HCT116 (cell line): ENCODE measurements at regions not wholly inside any gene's neighbourhood (a gene's known extent, or its start where the extent isn't known, plus 50 kb on each side); places are given as distances from the start of the nearest gene placed in this dataset.

ENCODE experiments used
- ATAC-seq: fragments of 200-7000 bp; cut with Tn5 transposase; 2 replicates; pipeline ENCODE4 v1.9.1; 2020; ENCODE audit warnings: mild to moderate bottlenecking, moderate library complexity
- BruUV-seq: library from RNA; stranded (reverse); fragments of 400-500 nt; replicated peaks from 2 replicates; lab custom pipeline; 2021; lab: Mats Ljungman, UMichigan
- CTCF ChIA-PET: fragments of 300-600 bp; sonication (Branson Sonifier 250); formaldehyde crosslinking; loops from one replicate; lab custom pipeline; 2021; ENCODE audit warnings: antibody characterized with exemption; lab: Charles Lee
- POLR2A ChIA-PET: fragments of 300-600, 350-600 bp; sonication (Branson Sonifier 250); formaldehyde crosslinking; loops from one replicate; lab custom pipeline; 2021; ENCODE audit warnings: antibody characterized with exemption; lab: Charles Lee
- RAD21 ChIA-PET, 2 experiments: fragments of 300-600 bp; sonication (Branson Sonifier 250); formaldehyde crosslinking; loops; one replicate each; lab custom pipeline; 2023; ENCODE audit warnings: low total read pairs in 2 of 2; ENCODE audit not compliant: uncharacterized antibody in 2 of 2, unreplicated experiment in 2 of 2, low non-redundant PET in 1 of 2; lab: Charles Lee
- DNase-seq: peaks from one replicate; pipeline ENCODE4 v3.0.0-alpha.2; 2010; ENCODE audit warnings: low read depth, low spot score
- H2AFZ ChIP-seq: fragments of 200-600 bp; shearing (Covaris generic), sonication (generic); 2 replicates; pipeline ENCODE4 v1.6.1; 2017; ENCODE audit warnings: low read depth, mixed run types, mixed read lengths, antibody characterized with exemption, low read length; ENCODE audit not compliant: poor library complexity, severe bottlenecking
- H3K27ac ChIP-seq: 2 replicates; pipeline ENCODE4 v1.5.1; 2012; ENCODE audit warnings: low read depth, low read length
- H3K27me3 ChIP-seq: fragments of 200-600 bp; sonication (generic); 2 replicates; pipeline ENCODE4 v1.6.1; 2016; ENCODE audit warnings: mixed run types, low read length, mixed read lengths; ENCODE audit not compliant: insufficient read depth
- H3K36me3 ChIP-seq, 2 experiments: fragments of 200-500 bp in 1 of 2; fragments of 200-600 bp in 1 of 2; sonication (Bioruptor generic) in 1 of 2; sonication (generic) in 1 of 2; 2 replicates each; pipeline versions ENCODE4 v1.5.1 to v1.6.1; 2014 to 2016; ENCODE audit warnings: low read length in 2 of 2, inconsistent platforms in 1 of 2, mixed read lengths in 1 of 2, mixed run types in 1 of 2; ENCODE audit not compliant: insufficient read depth in 2 of 2, control insufficient read depth in 1 of 2
- H3K4me1 ChIP-seq, 2 experiments: fragments of 200-600 bp in 1 of 2; sonication (generic) in 1 of 2; 2 replicates each; pipeline versions ENCODE4 v1.5.1 to v1.6.1; 2012 to 2017; ENCODE audit warnings: low read length in 2 of 2, inconsistent platforms in 1 of 2, mild to moderate bottlenecking in 1 of 2, mixed read lengths in 1 of 2, mixed run types in 1 of 2, moderate library complexity in 1 of 2; ENCODE audit not compliant: insufficient read depth in 2 of 2, control insufficient read depth in 1 of 2
- H3K4me2 ChIP-seq: fragments of 200-600 bp; sonication (generic); 2 replicates; pipeline ENCODE4 v1.6.1; 2017; ENCODE audit warnings: mixed run types, low read length, mixed read lengths
- H3K4me3 ChIP-seq, 2 experiments: fragments of 200-600 bp in 1 of 2; sonication (generic) in 1 of 2; replicated peaks in 1 of 2; 2 replicates each; pipeline ENCODE4 v1.5.1; 2011 to 2016; ENCODE audit warnings: low read length in 2 of 2, control low read depth in 1 of 2, low read depth in 1 of 2, mild to moderate bottlenecking in 1 of 2, mixed read lengths in 1 of 2, mixed run types in 1 of 2
- H3K79me2 ChIP-seq: fragments of 200-600 bp; sonication (generic); 2 replicates; pipeline ENCODE4 v1.6.1; 2017; ENCODE audit warnings: mild to moderate bottlenecking, mixed run types, low read length, moderate library complexity, mixed read lengths; ENCODE audit not compliant: insufficient read depth
- H3K9ac ChIP-seq: fragments of 200-600 bp; sonication (generic); 2 replicates; pipeline ENCODE4 v1.6.1; 2016; ENCODE audit warnings: low read length, mixed read lengths
- H3K9me2 ChIP-seq: fragments of 200-600 bp; sonication (generic), shearing (Covaris generic); 2 replicates; pipeline ENCODE4 v1.6.1; 2017; ENCODE audit warnings: mixed run types, mild to moderate bottlenecking, moderate library complexity; ENCODE audit not compliant: insufficient read depth
- H3K9me3 ChIP-seq, 2 experiments: fragments of 200-500 bp in 1 of 2; fragments of 200-600 bp in 1 of 2; sonication (Bioruptor generic) in 1 of 2; sonication (generic) in 1 of 2; 2 replicates each; pipeline ENCODE4 v1.6.1; 2014 to 2017; ENCODE audit warnings: low read length in 2 of 2, mixed read lengths in 2 of 2, inconsistent platforms in 1 of 2, low read depth in 1 of 2, mild to moderate bottlenecking in 1 of 2, mixed run types in 1 of 2, moderate library complexity in 1 of 2; ENCODE audit not compliant: control insufficient read depth in 1 of 2, insufficient read depth in 1 of 2
- H4K20me1 ChIP-seq: fragments of 200-600 bp; sonication (generic), shearing (Covaris generic); 2 replicates; pipeline ENCODE4 v1.6.1; 2017; ENCODE audit warnings: mixed run types, mild to moderate bottlenecking, moderate library complexity; ENCODE audit not compliant: insufficient read depth
- EGR1 ChIP-seq: IDR thresholded peaks from 2 replicates; pipeline ENCODE4 v1.6.1; 2012; ENCODE audit warnings: low read depth
- ELF1 ChIP-seq: IDR thresholded peaks from 2 replicates; pipeline ENCODE4 v1.6.1; 2012; ENCODE audit warnings: low read depth, borderline replicate concordance
- POLR2A ChIP-seq: IDR thresholded peaks from 2 replicates; pipeline ENCODE4 v1.7.0; 2011; ENCODE audit warnings: borderline replicate concordance; ENCODE audit not compliant: insufficient read depth, insufficient read length; ENCODE audit errors: extremely low read depth
- POLR2AphosphoS5 ChIP-seq: IDR thresholded peaks from 2 replicates; pipeline ENCODE4 v1.6.1; 2011; ENCODE audit warnings: mild to moderate bottlenecking, low read depth, low read length, moderate library complexity
- RAD21 ChIP-seq: IDR thresholded peaks from 2 replicates; pipeline ENCODE4 v1.6.1; 2012; ENCODE audit warnings: low read depth, mild to moderate bottlenecking
- SIN3A ChIP-seq: IDR thresholded peaks from 2 replicates; pipeline ENCODE4 v1.6.1; 2012; ENCODE audit warnings: low read depth
- SRF ChIP-seq: IDR thresholded peaks from 2 replicates; pipeline ENCODE4 v1.6.1; 2012; ENCODE audit warnings: low read depth
- TCF7L2 ChIP-seq: IDR thresholded peaks from 2 replicates; pipeline ENCODE4 v1.7.0; 2011; ENCODE audit warnings: borderline replicate concordance, inconsistent platforms; ENCODE audit not compliant: insufficient read depth, insufficient read length; ENCODE audit errors: extremely low read depth
- YY1 ChIP-seq: IDR thresholded peaks from 2 replicates; pipeline ENCODE4 v1.6.1; 2011; ENCODE audit warnings: low read length, low read depth, moderate library complexity, mild to moderate bottlenecking; ENCODE audit not compliant: insufficient replicate concordance; ENCODE audit errors: extremely low read depth
- ZFX ChIP-seq: fragments of 450-650 bp; IDR thresholded peaks from 2 replicates; pipeline ENCODE4 v1.6.1; 2017
- ZNF274 ChIP-seq: fragments of 200-500 bp; sonication (Bioruptor generic); IDR thresholded peaks from 2 replicates; pipeline ENCODE4 v1.6.1; 2014; ENCODE audit warnings: mild to moderate bottlenecking, low read depth, low read length, inconsistent platforms
- intact Hi-C: fragments of 100-400 bp; cut with micrococcal nuclease; formaldehyde crosslinking; loops from 2 replicates; pipeline ENCODE4 v1.10.0; 2022
- TF ChIP-seq, protein P1 (sequence below): IDR thresholded peaks from 2 replicates; pipeline ENCODE4 v1.6.1; 2012
- TF ChIP-seq, protein P2 (sequence below), 3 experiments: fragments of 200-600 bp in 1 of 3; sonication (generic) in 1 of 3; IDR thresholded peaks in 2 of 3; conservative IDR thresholded peaks in 1 of 3; 2 replicates each; pipeline ENCODE4 v1.5.1; 2012 to 2017; ENCODE audit warnings: low read depth in 2 of 3, low read length in 2 of 3, antibody characterized with exemption in 1 of 3, borderline replicate concordance in 1 of 3, control low read depth in 1 of 3, mild to moderate bottlenecking in 1 of 3, mixed read lengths in 1 of 3, mixed run types in 1 of 3, moderate library complexity in 1 of 3; ENCODE audit not compliant: insufficient read depth in 1 of 3
- TF ChIP-seq, protein P3 (sequence below): IDR thresholded peaks from 2 replicates; pipeline ENCODE4 v1.6.1; 2012; ENCODE audit warnings: low read depth

DNA sequence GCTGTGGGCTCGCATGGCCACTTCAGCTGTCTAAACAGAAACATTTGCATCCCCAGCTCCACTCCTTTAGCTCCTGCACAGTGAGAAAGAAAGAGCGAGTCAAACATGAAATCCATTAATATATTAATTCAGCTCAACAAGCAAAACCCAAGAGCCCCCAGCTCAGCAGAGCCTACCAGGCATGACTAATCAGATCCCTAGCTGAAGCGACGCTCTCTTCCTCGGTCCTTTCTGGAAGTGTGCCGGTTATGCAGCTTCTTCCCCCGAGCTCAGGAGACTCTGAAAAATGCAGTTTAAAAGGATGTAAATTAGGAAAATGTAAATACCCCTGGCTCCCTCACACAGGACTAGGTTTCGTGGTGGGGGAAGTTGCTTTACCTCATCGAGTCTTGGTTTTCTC is 221.5 kb downstream of the ANKRD30B start:
- Histone ChIP-seq H3K4me3 (no peak overlapping the region), H3K79me2 (no peaks in the 10 kb centered on the region), H3K27me3 (no peaks in the 10 kb centered on the region), H3K4me1 (no peaks in the 10 kb centered on the region), H3K9me2 (no peaks in the 10 kb centered on the region), H3K9ac (no peak overlapping the region), H4K20me1 (no peaks in the 10 kb centered on the region), H2AFZ (no peak overlapping the region), H3K4me2 (no peak overlapping the region), H3K9me3 (peaks cover 3 to 4% of the 10 kb centered on the region in 2 experiments; a peak in 3 of 4 replicates), H3K36me3 (no peaks in the 10 kb centered on the region), H3K27ac (no peak overlapping the region)
- intact Hi-C loops = no loop called here
- POLR2A ChIA-PET = no interaction called here
- TF ChIP-seq ZFX (no peak), SIN3A (no peak), EGR1 (no peak), RAD21 (no peak), POLR2A (no peak), POLR2AphosphoS5 (no peak), ZNF274 (no peak), TCF7L2 (no peak), YY1 (no peak), ELF1 (no peak), SRF (no peak)
- TF ChIP-seq, protein P1, sequence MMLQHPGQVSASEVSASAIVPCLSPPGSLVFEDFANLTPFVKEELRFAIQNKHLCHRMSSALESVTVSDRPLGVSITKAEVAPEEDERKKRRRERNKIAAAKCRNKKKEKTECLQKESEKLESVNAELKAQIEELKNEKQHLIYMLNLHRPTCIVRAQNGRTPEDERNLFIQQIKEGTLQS = no peak
- TF ChIP-seq, protein P2, sequence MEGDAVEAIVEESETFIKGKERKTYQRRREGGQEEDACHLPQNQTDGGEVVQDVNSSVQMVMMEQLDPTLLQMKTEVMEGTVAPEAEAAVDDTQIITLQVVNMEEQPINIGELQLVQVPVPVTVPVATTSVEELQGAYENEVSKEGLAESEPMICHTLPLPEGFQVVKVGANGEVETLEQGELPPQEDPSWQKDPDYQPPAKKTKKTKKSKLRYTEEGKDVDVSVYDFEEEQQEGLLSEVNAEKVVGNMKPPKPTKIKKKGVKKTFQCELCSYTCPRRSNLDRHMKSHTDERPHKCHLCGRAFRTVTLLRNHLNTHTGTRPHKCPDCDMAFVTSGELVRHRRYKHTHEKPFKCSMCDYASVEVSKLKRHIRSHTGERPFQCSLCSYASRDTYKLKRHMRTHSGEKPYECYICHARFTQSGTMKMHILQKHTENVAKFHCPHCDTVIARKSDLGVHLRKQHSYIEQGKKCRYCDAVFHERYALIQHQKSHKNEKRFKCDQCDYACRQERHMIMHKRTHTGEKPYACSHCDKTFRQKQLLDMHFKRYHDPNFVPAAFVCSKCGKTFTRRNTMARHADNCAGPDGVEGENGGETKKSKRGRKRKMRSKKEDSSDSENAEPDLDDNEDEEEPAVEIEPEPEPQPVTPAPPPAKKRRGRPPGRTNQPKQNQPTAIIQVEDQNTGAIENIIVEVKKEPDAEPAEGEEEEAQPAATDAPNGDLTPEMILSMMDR (IDR thresholded peaks at IDR 0.05 in 2 of 3, conservative IDR thresholded peaks at IDR 0.05 in 1 of 3; ENCODE audit: borderline replicate concordance in 1 of 3, insufficient read depth in 1 of 3, low read depth in 2 of 3, low read length in 2 of 3) = no peak
- TF ChIP-seq, protein P3, sequence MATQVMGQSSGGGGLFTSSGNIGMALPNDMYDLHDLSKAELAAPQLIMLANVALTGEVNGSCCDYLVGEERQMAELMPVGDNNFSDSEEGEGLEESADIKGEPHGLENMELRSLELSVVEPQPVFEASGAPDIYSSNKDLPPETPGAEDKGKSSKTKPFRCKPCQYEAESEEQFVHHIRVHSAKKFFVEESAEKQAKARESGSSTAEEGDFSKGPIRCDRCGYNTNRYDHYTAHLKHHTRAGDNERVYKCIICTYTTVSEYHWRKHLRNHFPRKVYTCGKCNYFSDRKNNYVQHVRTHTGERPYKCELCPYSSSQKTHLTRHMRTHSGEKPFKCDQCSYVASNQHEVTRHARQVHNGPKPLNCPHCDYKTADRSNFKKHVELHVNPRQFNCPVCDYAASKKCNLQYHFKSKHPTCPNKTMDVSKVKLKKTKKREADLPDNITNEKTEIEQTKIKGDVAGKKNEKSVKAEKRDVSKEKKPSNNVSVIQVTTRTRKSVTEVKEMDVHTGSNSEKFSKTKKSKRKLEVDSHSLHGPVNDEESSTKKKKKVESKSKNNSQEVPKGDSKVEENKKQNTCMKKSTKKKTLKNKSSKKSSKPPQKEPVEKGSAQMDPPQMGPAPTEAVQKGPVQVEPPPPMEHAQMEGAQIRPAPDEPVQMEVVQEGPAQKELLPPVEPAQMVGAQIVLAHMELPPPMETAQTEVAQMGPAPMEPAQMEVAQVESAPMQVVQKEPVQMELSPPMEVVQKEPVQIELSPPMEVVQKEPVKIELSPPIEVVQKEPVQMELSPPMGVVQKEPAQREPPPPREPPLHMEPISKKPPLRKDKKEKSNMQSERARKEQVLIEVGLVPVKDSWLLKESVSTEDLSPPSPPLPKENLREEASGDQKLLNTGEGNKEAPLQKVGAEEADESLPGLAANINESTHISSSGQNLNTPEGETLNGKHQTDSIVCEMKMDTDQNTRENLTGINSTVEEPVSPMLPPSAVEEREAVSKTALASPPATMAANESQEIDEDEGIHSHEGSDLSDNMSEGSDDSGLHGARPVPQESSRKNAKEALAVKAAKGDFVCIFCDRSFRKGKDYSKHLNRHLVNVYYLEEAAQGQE = no peak
- CTCF ChIA-PET = no interaction called here
- RAD21 ChIA-PET = no interaction called here
- BruUV-seq = no TSS peak
- ATAC-seq (no peak), DNase-seq (no peak)
